ENCODE measurements at regions not wholly inside any gene's neighbourhood (a gene's known extent, or its start where the extent isn't known, plus 50 kb on each side); places are given as distances from the start of the nearest gene placed in this dataset.

- TF ChIP-seq CTCF (IDR thresholded peaks at IDR 0.05): no peak
- TF ChIP-seq ZFX (IDR thresholded peaks at IDR 0.05; ENCODE audit: borderline replicate concordance): no peak
Observed at GRCh38 chr20:24070679-24071078, 82.1 kb upstream of the GGTLC1 start.
